Spleen (tissue), 7 donors: ENCODE measurements at regions not wholly inside any gene's neighbourhood (a gene's known extent, or its start where the extent isn't known, plus 50 kb on each side); places are given as distances from the start of the nearest gene placed in this dataset.

Source experiments
- CTCF ChIP-seq, 11 experiments: fragments of 200-600 bp in 7 of 11; fragments of 450-650 bp in 4 of 11; sonication (generic) in 4 of 11; IDR thresholded peaks in 8 of 11; conservative IDR thresholded peaks in 3 of 11; 1 replicate in 7 of 11; 2 replicates in 4 of 11; pipeline versions ENCODE4 v1.4.0 to v1.8.0; 2016 to 2021; ENCODE audit warnings: antibody characterized with exemption in 11 of 11, inconsistent platforms in 4 of 11, mild to moderate bottlenecking in 1 of 11
- POLR2A ChIP-seq, 3 donors: fragments of 450-650 bp; IDR thresholded peaks; one replicate each; pipeline ENCODE4 v1.5.1; 2017; ENCODE audit warnings: antibody characterized with exemption in 3 of 3, mild to moderate bottlenecking in 1 of 3
- POLR2AphosphoS5 ChIP-seq, 3 donors: sonication (generic); formaldehyde crosslinking; IDR thresholded peaks; one replicate each; pipeline ENCODE4 v1.5.1; 2017; ENCODE audit warnings: antibody characterized with exemption in 3 of 3
- donor health status: DM: no; HTN: no; CAD: no; lungs with moderate emphysema.
- donor health status: DM: no; HTN: no; CAD: no.
- donor health status: DM: no; HTN: no; CAD: no.

DNA sequence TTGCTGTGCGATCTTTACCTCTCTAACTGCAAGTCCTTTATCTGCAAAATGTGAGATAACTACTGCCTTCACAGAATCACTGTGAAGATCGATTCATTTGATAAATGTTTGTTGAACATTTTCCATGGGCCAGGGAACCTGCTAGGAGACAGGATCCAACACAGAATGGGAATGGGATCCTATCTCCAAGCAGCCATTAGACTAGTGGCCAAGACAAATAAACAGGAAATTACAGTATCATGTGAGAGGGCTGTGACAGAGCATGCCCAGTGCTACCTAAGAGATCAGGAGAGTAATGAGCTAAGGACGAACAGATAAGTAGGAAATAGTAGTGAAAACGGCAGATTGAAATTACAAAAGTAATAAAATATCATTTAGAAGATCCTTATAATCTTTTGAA lies 105.7 kb downstream of the GRIN2B start:
- no peak for TF ChIP-seq CTCF (IDR thresholded peaks at IDR 0.05 in 8 of 11, conservative IDR thresholded peaks at IDR 0.05 in 3 of 11)
- TF ChIP-seq POLR2AphosphoS5 (IDR thresholded peaks at IDR 0.05): no peak
- TF ChIP-seq POLR2A (IDR thresholded peaks at IDR 0.05): no peak
